Sigmoid colon (tissue), 6 donors: ENCODE measurements at regions not wholly inside any gene's neighbourhood (a gene's known extent, or its start where the extent isn't known, plus 50 kb on each side); places are given as distances from the start of the nearest gene placed in this dataset.

Experiments used
- DNase-seq: peaks from one replicate; pipeline ENCODE4 v3.0.0-alpha.2; 2019
- H3K27ac ChIP-seq, 4 donors: fragments of 200-600 bp; sonication (generic); one replicate each; pipeline ENCODE4 v1.5.1; 2016 to 2019; ENCODE audit warnings: mild to moderate bottlenecking in 1 of 4
- H3K27me3 ChIP-seq, 3 donors: fragments of 200-600 bp; sonication (generic); one replicate each; pipeline ENCODE4 v1.5.1; 2019; ENCODE audit warnings: mild to moderate bottlenecking in 1 of 3
- H3K36me3 ChIP-seq, 4 donors: fragments of 200-600 bp; sonication (generic); one replicate each; pipeline ENCODE4 v1.5.1; 2016 to 2019
- H3K4me1 ChIP-seq, 4 donors: fragments of 200-600 bp; sonication (generic); one replicate each; pipeline ENCODE4 v1.5.1; 2017 to 2019
- H3K4me3 ChIP-seq, 4 donors: fragments of 200-600 bp; sonication (generic); one replicate each; pipeline ENCODE4 v1.5.1; 2017 to 2019; ENCODE audit warnings: mild to moderate bottlenecking in 2 of 4, moderate library complexity in 1 of 4
- H3K9me3 ChIP-seq, 4 donors: fragments of 200-600 bp in 3 of 4; sonication (generic) in 3 of 4; one replicate each; pipeline versions ENCODE4 v1.5.1 to v1.6.1; 2013 to 2019
- CTCF ChIP-seq, 4 experiments: fragments of 450-650 bp in 3 of 4; fragments of 200-600 bp in 1 of 4; IDR thresholded peaks; one replicate each; pipeline ENCODE4 v1.5.1; 2016 to 2019; ENCODE audit warnings: antibody characterized with exemption in 4 of 4, mild to moderate bottlenecking in 3 of 4, moderate library complexity in 2 of 4
- EP300 ChIP-seq, 4 donors: sonication (generic); formaldehyde crosslinking; IDR thresholded peaks; one replicate each; pipeline ENCODE4 v1.6.1; 2017; ENCODE audit warnings: antibody characterized with exemption in 4 of 4
- POLR2A ChIP-seq, 2 donors: fragments of 450-650 bp; IDR thresholded peaks; one replicate each; pipeline ENCODE4 v1.6.1; 2016; ENCODE audit warnings: antibody characterized with exemption in 2 of 2, mild to moderate bottlenecking in 2 of 2, moderate library complexity in 2 of 2
- POLR2AphosphoS5 ChIP-seq, 4 donors: sonication (generic); formaldehyde crosslinking; IDR thresholded peaks; one replicate each; pipeline ENCODE4 v1.6.1; 2017; ENCODE audit warnings: antibody characterized with exemption in 4 of 4
- WGBS, 2 donors: extraction: QIAGEN DNeasy Blood & Tissue Kit; methylation state at CpG; one replicate each; pipeline ENCODE4 v1.1.7; 2013; 5-methylcytosine and 5-hydroxymethylcytosine counted together
- intact Hi-C: fragments of 100-400 bp; cut with DNase I; formaldehyde crosslinking; loops from one replicate; pipeline ENCODE4 v1.15.1; 2023
- donor health status: healthy with polysubstance abuse.
- donor health status: healthy.

- H3K36me3 ChIP-seq: no peaks in the 10 kb centered on the region
- 45 to 64% methylated on average over 4 of the region's 4 CpGs for WGBS, 2 donors
- no peak overlapping the region for H3K4me3 ChIP-seq
- H3K27ac ChIP-seq: no peak overlapping the region
- DNase-seq: no peak
- H3K27me3 ChIP-seq: no peaks in the 10 kb centered on the region
- no peaks in the 10 kb centered on the region for H3K4me1 ChIP-seq
- H3K9me3 ChIP-seq: no peaks in the 10 kb centered on the region
- intact Hi-C loops: no loop called here
- TF ChIP-seq POLR2AphosphoS5 (IDR thresholded peaks at IDR 0.05) (no peak), CTCF (IDR thresholded peaks at IDR 0.05) (no peak), POLR2A (IDR thresholded peaks at IDR 0.05) (no peak), EP300 (IDR thresholded peaks at IDR 0.05) (no peak)
Measured at GRCh38 chr18:68467957-68468356, 247.0 kb downstream of the TMX3 start.

- TF ChIP-seq EP300 (IDR thresholded peaks at IDR 0.05): no peak
- no peak for TF ChIP-seq POLR2AphosphoS5 (IDR thresholded peaks at IDR 0.05)
- no peak for TF ChIP-seq POLR2A (IDR thresholded peaks at IDR 0.05)
- no peak for TF ChIP-seq CTCF (IDR thresholded peaks at IDR 0.05)
- intact Hi-C loops: no loop called here
- Histone ChIP-seq H3K27ac (no peak overlapping the region), H3K4me3 (no peak overlapping the region), H3K4me1 (no peaks in the 10 kb centered on the region), H3K9me3 (no peaks in the 10 kb centered on the region), H3K36me3 (no peaks in the 10 kb centered on the region), H3K27me3 (no peaks in the 10 kb centered on the region)
- WGBS, 2 donors: 88 to 92% methylated on average over 2 of the region's 2 CpGs
- DNase-seq: no peak
Measured at GRCh38 chr18:68467329-68467728, 247.6 kb downstream of the TMX3 start.

- no peak for DNase-seq
- Histone ChIP-seq H3K4me1 (no peaks in the 10 kb centered on the region), H3K4me3 (no peak overlapping the region), H3K27me3 (no peaks in the 10 kb centered on the region), H3K9me3 (no peaks in the 10 kb centered on the region), H3K36me3 (no peaks in the 10 kb centered on the region), H3K27ac (no peak overlapping the region)
- TF ChIP-seq EP300 (IDR thresholded peaks at IDR 0.05): no peak
- TF ChIP-seq POLR2A (IDR thresholded peaks at IDR 0.05): no peak
- TF ChIP-seq CTCF (IDR thresholded peaks at IDR 0.05): no peak
- no peak for TF ChIP-seq POLR2AphosphoS5 (IDR thresholded peaks at IDR 0.05)
- WGBS, 2 donors: 90 to 92% methylated on average over 1 of the region's 1 CpG
- intact Hi-C loops: no loop called here
Measured at GRCh38 chr18:68466672-68467071, 248.2 kb downstream of the TMX3 start.

GRCh38 chr18:68462766-68463165 lies 252.1 kb downstream of the TMX3 start:
- Histone ChIP-seq H3K9me3 (no peaks in the 10 kb centered on the region), H3K4me1 (no peaks in the 10 kb centered on the region), H3K27me3 (no peaks in the 10 kb centered on the region), H3K27ac (no peak overlapping the region), H3K36me3 (no peaks in the 10 kb centered on the region), H3K4me3 (no peak overlapping the region)
- no peak for DNase-seq
- WGBS, 2 donors: 18 to 57% methylated on average over 1 of the region's 1 CpG
- intact Hi-C loops: no loop called here
- TF ChIP-seq EP300 (IDR thresholded peaks at IDR 0.05) (no peak), POLR2A (IDR thresholded peaks at IDR 0.05) (no peak), CTCF (IDR thresholded peaks at IDR 0.05) (no peak), POLR2AphosphoS5 (IDR thresholded peaks at IDR 0.05) (no peak)

- H3K27ac ChIP-seq: no peak overlapping the region
- no peak for TF ChIP-seq POLR2A (IDR thresholded peaks at IDR 0.05)
- TF ChIP-seq POLR2AphosphoS5 (IDR thresholded peaks at IDR 0.05): no peak
- no peaks in the 10 kb centered on the region for H3K4me1 ChIP-seq
- no peak for DNase-seq
- no peak overlapping the region for H3K4me3 ChIP-seq
- H3K9me3 ChIP-seq: no peaks in the 10 kb centered on the region
- H3K36me3 ChIP-seq: no peaks in the 10 kb centered on the region
- intact Hi-C loops: no loop called here
- 76 to 91% methylated on average over 1 of the region's 1 CpG for WGBS, 2 donors
- H3K27me3 ChIP-seq: no peaks in the 10 kb centered on the region
Measured at GRCh38 chr18:68462148-68462547, 252.8 kb downstream of the TMX3 start.
